ENCODE measurements at regions not wholly inside any gene's neighbourhood (a gene's known extent, or its start where the extent isn't known, plus 50 kb on each side); places are given as distances from the start of the nearest gene placed in this dataset.

- TF ChIP-seq POLR2A (IDR thresholded peaks at IDR 0.05; ENCODE audit: low read length), result no peak
- TF ChIP-seq GATA1 (IDR thresholded peaks at IDR 0.05; ENCODE audit: low read depth, low read length), result no peak
- peak; percentile 48 to 85 for DNase-seq
Measured at GRCh38 chr2:217382794-217383193, 522.9 kb upstream of the TNP1 start.

GRCh38 chr2:217379807-217380206 is 519.9 kb upstream of the TNP1 start:
- DNase-seq, result no peak
- TF ChIP-seq POLR2A (IDR thresholded peaks at IDR 0.05; ENCODE audit: low read length) (no peak), GATA1 (IDR thresholded peaks at IDR 0.05; ENCODE audit: low read depth, low read length) (no peak)

GRCh38 chr2:217372794-217373193 is 512.9 kb upstream of the TNP1 start:
- no peak for DNase-seq
- TF ChIP-seq POLR2A (IDR thresholded peaks at IDR 0.05; ENCODE audit: low read length) (no peak), GATA1 (IDR thresholded peaks at IDR 0.05; ENCODE audit: low read depth, low read length) (no peak)

- TF ChIP-seq GATA1 (IDR thresholded peaks at IDR 0.05; ENCODE audit: low read depth, low read length) (no peak), POLR2A (IDR thresholded peaks at IDR 0.05; ENCODE audit: low read length) (no peak)
- no peak for DNase-seq
Measured at GRCh38 chr2:217371781-217372213, 511.9 kb upstream of the TNP1 start.

- TF ChIP-seq GATA1 (IDR thresholded peaks at IDR 0.05; ENCODE audit: low read depth, low read length) (no peak), POLR2A (IDR thresholded peaks at IDR 0.05; ENCODE audit: low read length) (no peak)
- DNase-seq, result no peak
Measured at GRCh38 chr2:217370391-217370790, 510.5 kb upstream of the TNP1 start.

GRCh38 chr2:217367464-217367863 is 507.6 kb upstream of the TNP1 start:
- DNase-seq, result no peak
- no peak for TF ChIP-seq GATA1 (IDR thresholded peaks at IDR 0.05; ENCODE audit: low read depth, low read length)
- no peak for TF ChIP-seq POLR2A (IDR thresholded peaks at IDR 0.05; ENCODE audit: low read length)

- no peak for TF ChIP-seq POLR2A (IDR thresholded peaks at IDR 0.05; ENCODE audit: low read length)
- no peak for TF ChIP-seq GATA1 (IDR thresholded peaks at IDR 0.05; ENCODE audit: low read depth, low read length)
- DNase-seq, result no peak
Measured at GRCh38 chr2:217366966-217367365, 507.1 kb upstream of the TNP1 start.

- DNase-seq, result no peak
- TF ChIP-seq POLR2A (IDR thresholded peaks at IDR 0.05; ENCODE audit: low read length) (no peak), GATA1 (IDR thresholded peaks at IDR 0.05; ENCODE audit: low read depth, low read length) (no peak)
Measured at GRCh38 chr2:217366266-217366895, 506.5 kb upstream of the TNP1 start.

- TF ChIP-seq GATA1 (IDR thresholded peaks at IDR 0.05; ENCODE audit: low read depth, low read length) (no peak), POLR2A (IDR thresholded peaks at IDR 0.05; ENCODE audit: low read length) (no peak)
- DNase-seq, result no peak
Measured at GRCh38 chr2:217365656-217366055, 505.8 kb upstream of the TNP1 start.

GRCh38 chr2:217364224-217364623 is 504.4 kb upstream of the TNP1 start:
- DNase-seq, result no peak
- no peak for TF ChIP-seq POLR2A (IDR thresholded peaks at IDR 0.05; ENCODE audit: low read length)
- TF ChIP-seq GATA1 (IDR thresholded peaks at IDR 0.05; ENCODE audit: low read depth, low read length), result no peak

- no peak for DNase-seq
- no peak for TF ChIP-seq GATA1 (IDR thresholded peaks at IDR 0.05; ENCODE audit: low read depth, low read length)
- no peak for TF ChIP-seq POLR2A (IDR thresholded peaks at IDR 0.05; ENCODE audit: low read length)
Measured at GRCh38 chr2:217363470-217363869, 503.6 kb upstream of the TNP1 start.

- TF ChIP-seq POLR2A (IDR thresholded peaks at IDR 0.05; ENCODE audit: low read length) (no peak), GATA1 (IDR thresholded peaks at IDR 0.05; ENCODE audit: low read depth, low read length) (no peak)
- peak; percentile 27 to 78 for DNase-seq
Measured at GRCh38 chr2:217362710-217363109, 502.8 kb upstream of the TNP1 start.

GRCh38 chr2:217362286-217362685 is 502.4 kb upstream of the TNP1 start:
- peak; percentile 38 to 79 for DNase-seq
- TF ChIP-seq GATA1 (IDR thresholded peaks at IDR 0.05; ENCODE audit: low read depth, low read length), result no peak

GRCh38 chr2:217361483-217361880 is 501.6 kb upstream of the TNP1 start:
- no peak for DNase-seq
- TF ChIP-seq POLR2A (IDR thresholded peaks at IDR 0.05; ENCODE audit: low read length) (no peak), GATA1 (IDR thresholded peaks at IDR 0.05; ENCODE audit: low read depth, low read length) (no peak)

GRCh38 chr2:217360781-217361482 is 501.1 kb upstream of the TNP1 start:
- DNase-seq, result no peak
- no peak for TF ChIP-seq POLR2A (IDR thresholded peaks at IDR 0.05; ENCODE audit: low read length)
- no peak for TF ChIP-seq GATA1 (IDR thresholded peaks at IDR 0.05; ENCODE audit: low read depth, low read length)
